HG03045 (cell line): ENCODE measurements at regions not wholly inside any gene's neighbourhood (a gene's known extent, or its start where the extent isn't known, plus 50 kb on each side); places are given as distances from the start of the nearest gene placed in this dataset.

Experiments used
- ATAC-seq: cut with Tn5 transposase; IDR thresholded peaks from one replicate; pipeline ENCODE4 v1.9.1; 2021; ENCODE audit warnings: mild to moderate bottlenecking, moderate library complexity; ENCODE audit not compliant: unreplicated experiment

GRCh38 chr5:52709167-52709925 lies 78.4 kb upstream of the ITGA1 start:
- peak; percentile 61 for ATAC-seq

GRCh38 chr5:52710310-52710971 lies 77.3 kb upstream of the ITGA1 start:
- no peak for ATAC-seq

GRCh38 chr5:52710972-52711596 lies 76.6 kb upstream of the ITGA1 start:
- ATAC-seq: no peak

- no peak for ATAC-seq
Observed at GRCh38 chr5:52712354-52712753, 75.4 kb upstream of the ITGA1 start.

- no peak for ATAC-seq
Observed at GRCh38 chr5:52725065-52725746, 62.5 kb upstream of the ITGA1 start.

GRCh38 chr5:52725808-52726207 lies 61.9 kb upstream of the ITGA1 start:
- ATAC-seq: no peak

GRCh38 chr5:52727020-52727419 lies 60.7 kb upstream of the ITGA1 start:
- ATAC-seq: no peak

GRCh38 chr5:52727576-52727975 lies 60.1 kb upstream of the ITGA1 start:
- ATAC-seq: no peak

- no peak for ATAC-seq
Observed at GRCh38 chr5:52728224-52728623, 59.5 kb upstream of the ITGA1 start.

- ATAC-seq: no peak
Observed at GRCh38 chr5:52728686-52729085, 59.0 kb upstream of the ITGA1 start.

GRCh38 chr5:52731274-52732027 lies 56.3 kb upstream of the ITGA1 start:
- no peak for ATAC-seq

- no peak for ATAC-seq
Observed at GRCh38 chr5:52734557-52734956, 53.2 kb upstream of the ITGA1 start.

- ATAC-seq: no peak
Observed at GRCh38 chr5:52735139-52735538, 52.6 kb upstream of the ITGA1 start.
